Fibroblast of villous mesenchyme (primary cell): ENCODE measurements at regions not wholly inside any gene's neighbourhood (a gene's known extent, or its start where the extent isn't known, plus 50 kb on each side); places are given as distances from the start of the nearest gene placed in this dataset.
A peak's percentile ranks its signal among the peaks of the same experiment; 100 is the strongest.

Source experiments
- DNase-seq: peaks from one replicate; pipeline ENCODE4 v3.0.0-alpha.2; 2010; ENCODE audit warnings: low read depth
- H3K4me3 ChIP-seq: 2 replicates; pipeline ENCODE4 v1.5.1; 2011; ENCODE audit warnings: low read depth, mild to moderate bottlenecking, low read length
- CTCF ChIP-seq: IDR thresholded peaks from 2 replicates; pipeline ENCODE4 v1.5.1; 2012; ENCODE audit warnings: low read depth, mild to moderate bottlenecking, low read length; ENCODE audit not compliant: insufficient read depth

DNA sequence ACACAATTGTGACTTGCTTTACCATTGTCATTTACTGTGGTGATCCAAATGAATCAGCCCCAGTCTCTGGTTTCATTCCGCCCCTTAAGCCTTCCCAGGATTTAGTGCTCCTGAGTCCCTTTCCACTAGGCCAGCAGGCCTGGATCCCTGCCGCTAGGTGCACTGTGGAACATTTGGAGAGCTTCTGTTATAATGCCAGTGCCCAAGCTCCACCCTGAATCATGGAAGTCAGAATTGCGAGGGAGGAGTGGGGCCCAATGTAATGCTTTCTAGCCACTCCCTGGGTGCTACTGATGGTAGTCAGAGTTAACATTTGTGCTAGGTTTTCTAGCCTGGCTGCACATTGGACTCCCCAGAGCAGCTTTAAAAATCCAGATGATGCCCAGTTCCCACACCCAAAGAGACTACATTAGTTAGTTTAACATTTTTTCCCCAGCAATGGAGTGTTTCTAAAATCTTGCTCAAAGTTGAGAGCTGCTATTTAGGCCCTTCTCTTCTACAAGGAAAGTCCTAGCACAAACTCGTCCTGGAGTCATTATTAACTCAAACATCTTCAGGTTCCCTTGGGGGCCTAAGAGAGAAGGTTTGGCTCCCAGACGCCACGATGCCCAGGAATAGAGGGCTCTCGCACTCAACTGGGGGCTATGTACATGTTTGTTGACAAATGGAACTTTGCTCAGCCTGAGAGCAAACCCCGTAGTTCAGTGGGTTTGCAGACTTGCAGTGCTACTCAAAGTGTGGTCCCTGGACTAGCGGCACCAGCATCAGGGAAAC, 366.7 kb upstream of the PROK2 start:
- no peak for DNase-seq
- TF ChIP-seq CTCF = no peak
- no peak overlapping the region for H3K4me3 ChIP-seq

- no peak for TF ChIP-seq CTCF
- no peak overlapping the region for H3K4me3 ChIP-seq
- no peak for DNase-seq
Observed at GRCh38 chr3:72150634-72151412, 365.9 kb upstream of the PROK2 start.

DNA sequence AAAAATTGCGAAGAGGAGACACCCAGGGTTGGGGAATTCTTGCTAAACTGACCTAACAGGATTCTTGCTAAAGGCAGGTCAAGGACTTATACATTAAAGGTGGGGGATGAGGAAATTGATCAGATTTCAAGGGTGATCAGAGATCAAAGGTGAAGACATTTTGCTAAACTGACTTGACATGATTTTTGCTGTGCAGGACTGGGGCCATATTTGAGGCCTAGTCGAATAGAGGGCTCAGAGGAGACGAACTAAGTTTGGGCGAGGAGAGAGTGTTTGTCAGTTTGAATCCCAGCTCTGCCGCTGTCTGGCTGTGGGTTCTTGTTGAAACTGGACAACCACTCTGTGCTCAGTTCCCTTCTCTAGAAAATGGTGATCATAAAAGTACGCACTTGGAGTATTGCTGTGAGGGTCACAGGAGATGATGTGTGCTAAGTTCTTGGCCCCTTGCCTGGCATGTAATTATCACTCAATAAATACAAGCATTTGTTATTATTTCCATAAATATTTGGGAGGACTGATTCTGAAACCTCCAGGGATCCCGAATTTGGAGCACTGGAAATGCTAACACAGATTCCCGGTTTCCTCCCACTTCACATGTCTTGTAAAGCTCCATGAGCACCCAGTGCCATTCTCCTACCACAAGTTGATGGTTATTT, 364.8 kb upstream of the PROK2 start:
- no peak for DNase-seq
- H3K4me3 ChIP-seq = no peak overlapping the region
- TF ChIP-seq CTCF = no peak

DNA sequence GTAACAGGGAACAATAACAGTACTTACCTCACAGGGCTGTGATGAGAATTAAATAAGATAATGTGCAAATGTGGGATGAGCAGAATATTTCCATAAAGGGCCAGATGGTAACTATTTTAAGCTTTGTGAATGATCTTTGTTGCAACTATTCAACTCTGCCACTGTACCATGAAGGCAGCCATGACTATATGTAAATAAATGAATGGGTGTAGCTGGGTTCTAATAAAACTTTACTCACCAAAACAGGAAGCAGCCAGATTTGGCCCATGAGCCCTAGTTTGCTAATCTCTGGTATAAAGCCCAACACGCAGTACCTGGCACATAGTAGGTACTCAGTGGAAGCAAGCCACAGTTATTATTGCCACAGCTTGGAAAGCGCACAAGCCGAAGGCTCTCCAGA, 362.7 kb upstream of the PROK2 start:
- DNase-seq = no peak
- no peak for TF ChIP-seq CTCF
- no peak overlapping the region for H3K4me3 ChIP-seq

DNA sequence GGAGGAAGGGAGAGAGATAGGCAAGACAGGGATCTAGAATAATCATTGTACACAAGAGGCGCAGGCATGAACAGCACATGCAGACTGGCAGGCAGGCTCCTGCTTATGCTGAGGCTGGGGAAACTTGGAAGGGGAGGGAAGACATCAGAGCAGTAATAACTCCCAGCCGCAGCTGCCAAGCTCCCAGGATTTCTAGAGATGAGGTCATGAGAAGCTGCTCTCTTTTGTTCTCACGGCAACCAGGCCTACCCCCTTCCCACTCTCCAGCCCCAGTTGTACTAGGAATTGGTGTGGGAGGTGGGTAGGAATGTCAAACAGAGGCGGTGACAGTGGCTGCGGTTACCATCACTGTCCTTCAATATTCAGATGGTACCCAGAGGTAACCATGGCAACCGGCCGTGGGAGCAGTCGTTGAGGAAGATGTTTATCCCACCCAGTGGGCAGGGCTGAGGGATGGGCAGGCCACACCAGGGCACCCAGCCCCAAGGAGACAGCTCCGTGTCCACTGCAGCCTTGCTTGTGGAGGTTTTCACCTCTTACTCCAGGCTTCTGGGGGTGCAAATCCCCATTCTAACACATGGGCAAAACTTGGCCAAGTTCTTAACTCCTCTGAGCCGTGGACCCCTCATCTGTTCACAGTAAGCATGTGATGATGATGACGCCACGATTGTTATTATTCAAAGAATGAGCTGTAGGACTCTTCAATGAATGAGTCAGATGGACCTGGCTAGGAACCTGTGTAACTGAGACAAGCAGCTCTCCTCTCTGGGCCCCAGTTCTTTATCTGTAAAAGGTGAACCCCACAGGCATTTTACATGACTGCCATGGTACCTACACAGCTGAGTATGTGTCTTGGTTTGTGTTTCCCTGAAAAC, 360.8 kb upstream of the PROK2 start:
- TF ChIP-seq CTCF = no peak
- DNase-seq = peak; percentile 74

DNA sequence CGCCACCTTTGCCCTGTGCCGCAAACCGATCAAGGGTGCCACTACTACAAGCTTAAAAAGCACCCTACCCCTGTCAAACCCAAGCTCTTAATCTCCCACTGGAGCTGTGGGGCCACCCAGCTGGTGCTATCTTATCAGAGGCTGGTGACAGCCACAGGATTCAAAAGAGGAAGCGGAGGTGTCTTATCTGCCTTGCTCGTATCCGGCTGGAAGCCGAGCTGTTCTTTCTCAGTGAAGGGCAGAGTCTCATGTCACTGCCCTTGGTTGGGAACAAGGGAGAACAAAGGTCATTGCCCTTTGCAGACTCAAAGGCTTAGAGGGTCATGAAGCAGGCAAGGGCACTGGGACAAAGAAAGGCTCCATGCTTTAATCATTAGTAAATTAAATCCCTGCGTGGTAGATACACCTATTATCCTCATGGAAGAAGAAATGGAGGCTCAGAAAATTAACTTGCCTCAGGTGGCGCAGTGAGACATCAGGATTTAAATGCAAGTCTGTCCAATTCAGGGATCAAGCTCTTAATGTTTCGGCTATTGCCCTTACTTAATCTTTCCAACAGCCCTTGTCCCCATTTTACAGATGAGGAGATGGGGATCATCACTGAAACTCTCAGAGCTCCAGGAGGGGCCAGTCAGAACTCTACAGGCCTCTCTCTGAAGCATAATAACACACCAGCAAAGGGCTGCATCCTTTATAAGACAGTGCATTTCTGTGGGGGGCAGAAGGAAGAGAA, 360.0 kb upstream of the PROK2 start:
- DNase-seq = no peak
- TF ChIP-seq CTCF = no peak
- H3K4me3 ChIP-seq = no peak overlapping the region

More for the DNA sequence above, 360.8 kb upstream of the PROK2 start:
- H3K4me3 ChIP-seq = no peak overlapping the region
